Spleen (tissue), 11 donors: ENCODE measurements at regions not wholly inside any gene's neighbourhood (a gene's known extent, or its start where the extent isn't known, plus 50 kb on each side); places are given as distances from the start of the nearest gene placed in this dataset.

Experiments used
- DNase-seq: peaks from one replicate; pipeline ENCODE4 v3.0.0-alpha.2; 2020
- H3K27ac ChIP-seq, 8 donors: fragments of 200-600 bp; sonication (generic) in 7 of 8; 1 replicate in 4 of 8; 2 replicates in 4 of 8; pipeline versions ENCODE4 v1.5.0 to v1.8.0; 2016 to 2021; ENCODE audit warnings: inconsistent platforms in 4 of 8, mild to moderate bottlenecking in 4 of 8, moderate library complexity in 1 of 8
- H3K27me3 ChIP-seq, 7 donors: fragments of 200-600 bp; sonication (generic) in 6 of 7; replicated peaks in 1 of 7; 1 replicate in 4 of 7; 2 replicates in 3 of 7; pipeline versions ENCODE4 v1.5.0 to v1.8.0; 2016 to 2021; ENCODE audit warnings: inconsistent platforms in 3 of 7, mild to moderate bottlenecking in 1 of 7
- H3K36me3 ChIP-seq, 6 donors: fragments of 200-600 bp; sonication (generic) in 5 of 6; 1 replicate in 4 of 6; 2 replicates in 2 of 6; pipeline versions ENCODE4 v1.5.0 to v1.8.0; 2016 to 2021; ENCODE audit warnings: inconsistent platforms in 2 of 6
- H3K4me1 ChIP-seq, 6 donors: fragments of 200-600 bp; sonication (generic) in 5 of 6; 1 replicate in 3 of 6; 2 replicates in 3 of 6; pipeline versions ENCODE4 v1.5.0 to v1.8.0; 2016 to 2021; ENCODE audit warnings: inconsistent platforms in 3 of 6
- H3K4me3 ChIP-seq, 8 donors: fragments of 200-600 bp; sonication (generic) in 7 of 8; 1 replicate in 4 of 8; 2 replicates in 4 of 8; pipeline versions ENCODE4 v1.5.0 to v1.8.0; 2016 to 2021; ENCODE audit warnings: inconsistent platforms in 4 of 8, mild to moderate bottlenecking in 4 of 8, moderate library complexity in 2 of 8
- H3K9me3 ChIP-seq, 8 donors: fragments of 200-600 bp; sonication (generic) in 7 of 8; 1 replicate in 4 of 8; 2 replicates in 4 of 8; pipeline versions ENCODE4 v1.5.0 to v1.8.0; 2016 to 2021; ENCODE audit warnings: inconsistent platforms in 4 of 8
- CTCF ChIP-seq, 11 experiments: fragments of 200-600 bp in 7 of 11; fragments of 450-650 bp in 4 of 11; sonication (generic) in 4 of 11; IDR thresholded peaks in 8 of 11; conservative IDR thresholded peaks in 3 of 11; 1 replicate in 7 of 11; 2 replicates in 4 of 11; pipeline versions ENCODE4 v1.4.0 to v1.8.0; 2016 to 2021; ENCODE audit warnings: antibody characterized with exemption in 11 of 11, inconsistent platforms in 4 of 11, mild to moderate bottlenecking in 1 of 11
- POLR2A ChIP-seq, 3 donors: fragments of 450-650 bp; IDR thresholded peaks; one replicate each; pipeline ENCODE4 v1.5.1; 2017; ENCODE audit warnings: antibody characterized with exemption in 3 of 3, mild to moderate bottlenecking in 1 of 3
- POLR2AphosphoS5 ChIP-seq, 3 donors: sonication (generic); formaldehyde crosslinking; IDR thresholded peaks; one replicate each; pipeline ENCODE4 v1.5.1; 2017; ENCODE audit warnings: antibody characterized with exemption in 3 of 3
- WGBS, 5 donors: extraction: QIAGEN DNeasy Blood & Tissue Kit in 3 of 5; methylation state at CpG; one replicate each; pipeline versions ENCODE4 v1.1.5 to v1.1.7; 2013 to 2018; 5-methylcytosine and 5-hydroxymethylcytosine counted together
- intact Hi-C: fragments of 100-400 bp; cut with DNase I; formaldehyde crosslinking; loops from one replicate; pipeline ENCODE4 v1.15.0; 2023; ENCODE audit warnings: low total_unique reads
- donor health status: healthy with polysubstance abuse.
- donor health status: DM: no; HTN: no; CAD: no; lungs with moderate emphysema.
- donor health status: DM: no; HTN: no; CAD: no.
- donor health status: Bipolar disorder and iron deficiency.
- donor health status: healthy.
- donor health status: DM: no; HTN: no; CAD: no.
- donor health status: DM: yes; HTN: yes; CAD: no.

GRCh38 chr18:64334748-64335147 lies 185.9 kb upstream of the LINC00305 start:
- H3K27ac ChIP-seq: no peak overlapping the region
- peaks cover 0 to 4% (median 0%) of the 10 kb centered on the region in 7 donors for H3K27me3 ChIP-seq
- no peak for DNase-seq
- H3K4me1 ChIP-seq: no peaks in the 10 kb centered on the region
- no peak for TF ChIP-seq CTCF (IDR thresholded peaks at IDR 0.05 in 8 of 11, conservative IDR thresholded peaks at IDR 0.05 in 3 of 11)
- TF ChIP-seq POLR2A (IDR thresholded peaks at IDR 0.05): no peak
- no peak for TF ChIP-seq POLR2AphosphoS5 (IDR thresholded peaks at IDR 0.05)
- WGBS, 5 donors: 57 to 88% (median 76%) methylated on average over 2 of the region's 2 CpGs
- no peak overlapping the region for H3K4me3 ChIP-seq
- no peaks in the 10 kb centered on the region for H3K36me3 ChIP-seq
- intact Hi-C loops: no loop called here
- H3K9me3 ChIP-seq: no peaks in the 10 kb centered on the region

GRCh38 chr18:64333584-64333983 lies 184.7 kb upstream of the LINC00305 start:
- intact Hi-C loops: no loop called here
- H3K9me3 ChIP-seq: no peaks in the 10 kb centered on the region
- no peaks in the 10 kb centered on the region for H3K4me1 ChIP-seq
- no peak for DNase-seq
- whole genome bisulfite sequencing, 5 donors: 65 to 80% (median 68%) methylated on average over 3 of the region's 3 CpGs
- H3K4me3 ChIP-seq: no peak overlapping the region
- H3K27ac ChIP-seq: no peak overlapping the region
- peaks cover 0 to 4% (median 0%) of the 10 kb centered on the region in 7 donors for H3K27me3 ChIP-seq
- no peaks in the 10 kb centered on the region for H3K36me3 ChIP-seq
- TF ChIP-seq POLR2AphosphoS5 (IDR thresholded peaks at IDR 0.05): no peak
- no peak for TF ChIP-seq CTCF (IDR thresholded peaks at IDR 0.05 in 8 of 11, conservative IDR thresholded peaks at IDR 0.05 in 3 of 11)
- no peak for TF ChIP-seq POLR2A (IDR thresholded peaks at IDR 0.05)

GRCh38 chr18:64332835-64333234 lies 183.9 kb upstream of the LINC00305 start:
- Histone ChIP-seq H3K27me3 (peaks cover 0 to 4% (median 0%) of the 10 kb centered on the region in 7 donors), H3K9me3 (no peaks in the 10 kb centered on the region), H3K4me3 (no peak overlapping the region), H3K4me1 (no peaks in the 10 kb centered on the region), H3K36me3 (no peaks in the 10 kb centered on the region), H3K27ac (no peak overlapping the region)
- TF ChIP-seq CTCF (IDR thresholded peaks at IDR 0.05 in 8 of 11, conservative IDR thresholded peaks at IDR 0.05 in 3 of 11): no peak
- no peak for TF ChIP-seq POLR2A (IDR thresholded peaks at IDR 0.05)
- no peak for TF ChIP-seq POLR2AphosphoS5 (IDR thresholded peaks at IDR 0.05)
- 54 to 83% (median 73%) methylated on average over 6 of the region's 6 CpGs for WGBS, 5 donors
- intact Hi-C loops: no loop called here
- DNase-seq: no peak

GRCh38 chr18:64331419-64331818 lies 182.5 kb upstream of the LINC00305 start:
- H3K27me3 ChIP-seq: peaks cover 0 to 4% (median 0%) of the 10 kb centered on the region in 7 donors
- H3K27ac ChIP-seq: no peak overlapping the region
- H3K9me3 ChIP-seq: no peaks in the 10 kb centered on the region
- H3K4me3 ChIP-seq: no peak overlapping the region
- no peaks in the 10 kb centered on the region for H3K4me1 ChIP-seq
- H3K36me3 ChIP-seq: no peaks in the 10 kb centered on the region
- DNase-seq: no peak
- no peak for TF ChIP-seq POLR2A (IDR thresholded peaks at IDR 0.05)
- no peak for TF ChIP-seq CTCF (IDR thresholded peaks at IDR 0.05 in 8 of 11, conservative IDR thresholded peaks at IDR 0.05 in 3 of 11)
- no peak for TF ChIP-seq POLR2AphosphoS5 (IDR thresholded peaks at IDR 0.05)
- 86 to 97% (median 92%) methylated on average over 1 of the region's 1 CpG for WGBS, 5 donors
- intact Hi-C loops: no loop called here
